H9 (cell line): ENCODE measurements at regions not wholly inside any gene's neighbourhood (a gene's known extent, or its start where the extent isn't known, plus 50 kb on each side); places are given as distances from the start of the nearest gene placed in this dataset.

Source experiments
- DNase-seq: peaks from one replicate; pipeline ENCODE4 v3.0.0-alpha.2; 2017
- H2AFZ ChIP-seq: one replicate; pipeline ENCODE4 v1.6.1; 2013; ENCODE audit warnings: mild to moderate bottlenecking, low read length, control low read depth, moderate library complexity
- H2AK5ac ChIP-seq: 2 replicates; pipeline ENCODE4 v1.6.1; 2013; ENCODE audit warnings: low read length, control low read depth, mixed read lengths; ENCODE audit not compliant: insufficient read length
- H2BK120ac ChIP-seq: one replicate; pipeline ENCODE4 v1.6.1; 2013; ENCODE audit warnings: low read depth, mild to moderate bottlenecking, low read length, control low read depth, inconsistent platforms; ENCODE audit not compliant: poor library complexity, severe bottlenecking
- H2BK12ac ChIP-seq: 2 replicates; pipeline ENCODE4 v1.6.1; 2013; ENCODE audit warnings: low read length, control low read depth, mixed read lengths, low read depth; ENCODE audit not compliant: insufficient read length
- H2BK15ac ChIP-seq: 2 replicates; pipeline ENCODE4 v1.6.1; 2013; ENCODE audit warnings: low read depth, low read length, control low read depth
- H2BK20ac ChIP-seq: one replicate; pipeline ENCODE4 v1.6.1; 2013; ENCODE audit warnings: low read depth, mild to moderate bottlenecking, low read length, control low read depth, inconsistent platforms; ENCODE audit not compliant: poor library complexity, severe bottlenecking
- H2BK5ac ChIP-seq: 2 replicates; pipeline ENCODE4 v1.6.1; 2013; ENCODE audit warnings: low read length, control low read depth, mixed read lengths; ENCODE audit not compliant: insufficient read length
- H3K14ac ChIP-seq: 2 replicates; pipeline ENCODE4 v1.6.1; 2013; ENCODE audit warnings: low read length, control low read depth; ENCODE audit not compliant: insufficient read depth
- H3K18ac ChIP-seq: 2 replicates; pipeline ENCODE4 v1.6.1; 2013; ENCODE audit warnings: low read depth, mild to moderate bottlenecking, mixed read lengths, low read length, control low read depth; ENCODE audit not compliant: insufficient read length
- H3K23ac ChIP-seq: 2 replicates; pipeline ENCODE4 v1.6.1; 2013; ENCODE audit warnings: low read length, control low read depth, mixed read lengths, low read depth; ENCODE audit not compliant: insufficient read length
- H3K23me2 ChIP-seq: 2 replicates; pipeline ENCODE4 v1.6.1; 2013; ENCODE audit warnings: low read depth, mild to moderate bottlenecking, mixed read lengths, low read length, control low read depth; ENCODE audit not compliant: insufficient read length, poor library complexity, severe bottlenecking
- H3K27ac ChIP-seq: 2 replicates; pipeline ENCODE4 v1.5.1; 2013; ENCODE audit warnings: low read length, control low read depth, mixed read lengths, low read depth; ENCODE audit not compliant: insufficient read length
- H3K27me3 ChIP-seq: 2 replicates; pipeline ENCODE4 v1.6.1; 2013; ENCODE audit warnings: low read length, control low read depth, inconsistent platforms; ENCODE audit not compliant: insufficient read depth
- H3K4ac ChIP-seq: 2 replicates; pipeline ENCODE4 v1.6.1; 2013; ENCODE audit warnings: low read depth, mild to moderate bottlenecking, control low read depth, inconsistent platforms, low read length, moderate library complexity
- H3K4me1 ChIP-seq: 2 replicates; pipeline ENCODE4 v1.6.1; 2013; ENCODE audit warnings: low read length, control low read depth, inconsistent platforms; ENCODE audit not compliant: insufficient read depth
- H3K4me2 ChIP-seq: 2 replicates; pipeline ENCODE4 v1.6.1; 2013; ENCODE audit warnings: low read length, control low read depth, mixed read lengths; ENCODE audit not compliant: insufficient read length, insufficient read depth
- H3K56ac ChIP-seq: 2 replicates; pipeline ENCODE4 v1.6.1; 2013; ENCODE audit warnings: low read depth, mild to moderate bottlenecking, mixed read lengths, low read length, control low read depth; ENCODE audit not compliant: insufficient read length
- H3K79me1 ChIP-seq: 2 replicates; pipeline ENCODE4 v1.6.1; 2013; ENCODE audit warnings: low read depth, mild to moderate bottlenecking, moderate library complexity, low read length, control low read depth, inconsistent platforms; ENCODE audit not compliant: insufficient read depth, poor library complexity, severe bottlenecking
- H3K79me2 ChIP-seq: 2 replicates; pipeline ENCODE4 v1.6.1; 2013; ENCODE audit warnings: low read length, control low read depth, inconsistent platforms; ENCODE audit not compliant: insufficient read depth
- H3K9ac ChIP-seq: 2 replicates; pipeline ENCODE4 v1.6.1; 2013; ENCODE audit warnings: low read length, control low read depth, mixed read lengths; ENCODE audit not compliant: insufficient read length; ENCODE audit errors: extremely low read depth
- H3K9me3 ChIP-seq: one replicate; pipeline ENCODE4 v1.6.1; 2013; ENCODE audit warnings: low read depth, low read length, inconsistent platforms; ENCODE audit not compliant: control insufficient read depth
- H3T11ph ChIP-seq: one replicate; pipeline ENCODE4 v1.6.1; 2013; ENCODE audit warnings: mild to moderate bottlenecking, low read length, control low read depth, inconsistent platforms
- H4K20me1 ChIP-seq: one replicate; pipeline ENCODE4 v1.6.1; 2013; ENCODE audit not compliant: control insufficient read depth, insufficient read length, insufficient read depth
- H4K5ac ChIP-seq: 2 replicates; pipeline ENCODE4 v1.6.1; 2013; ENCODE audit warnings: low read depth, mild to moderate bottlenecking, mixed read lengths, low read length, control low read depth; ENCODE audit not compliant: insufficient read length
- H4K8ac ChIP-seq: replicated peaks from 2 replicates; pipeline ENCODE4 v1.6.1; 2013; ENCODE audit warnings: low read length, control low read depth, mixed read lengths, low read depth; ENCODE audit not compliant: insufficient read length
- H4K91ac ChIP-seq: 2 replicates; pipeline ENCODE4 v1.6.1; 2013; ENCODE audit warnings: low read depth, mild to moderate bottlenecking, moderate library complexity, mixed read lengths, low read length, control low read depth; ENCODE audit not compliant: insufficient read length
- H3K27ac Mint-ChIP-seq, 3 experiments: 2 replicates in 2 of 3; 3 replicates in 1 of 3; pipeline ENCODE4 v1.8.0; 2020 to 2021; ENCODE audit warnings: mixed read lengths in 3 of 3, mild to moderate bottlenecking in 1 of 3, moderate library complexity in 1 of 3
- H3K27me3 Mint-ChIP-seq: 2 replicates; pipeline ENCODE4 v1.8.0; 2021; ENCODE audit warnings: low read depth, mild to moderate bottlenecking, moderate library complexity, mixed read lengths
- H3K36me3 Mint-ChIP-seq, 3 experiments: 2 replicates in 2 of 3; 3 replicates in 1 of 3; pipeline ENCODE4 v1.8.0; 2020 to 2021; ENCODE audit warnings: low read depth in 3 of 3, mixed read lengths in 3 of 3; ENCODE audit not compliant: insufficient read depth in 1 of 3
- H3K4me1 Mint-ChIP-seq, 2 experiments: 2 replicates each; pipeline ENCODE4 v1.8.0; 2020; ENCODE audit warnings: mixed read lengths in 2 of 2
- H3K4me3 Mint-ChIP-seq, 2 experiments: 2 replicates in 1 of 2; 3 replicates in 1 of 2; pipeline ENCODE4 v1.8.0; 2020 to 2021; ENCODE audit warnings: mild to moderate bottlenecking in 2 of 2, mixed read lengths in 2 of 2, moderate library complexity in 1 of 2
- H3K9me3 Mint-ChIP-seq, 2 experiments: 2 replicates in 1 of 2; 3 replicates in 1 of 2; pipeline ENCODE4 v1.8.0; 2020; ENCODE audit warnings: mild to moderate bottlenecking in 2 of 2, mixed read lengths in 2 of 2, moderate library complexity in 1 of 2
- whole genome bisulfite sequencing: extraction: QIAGEN DNeasy Blood & Tissue Kit; methylation state at CpG from one replicate; pipeline ENCODE4 v1.1.7; 2013; ENCODE audit warnings: missing lambda C conversion rate, low lambda C conversion rate, mixed read lengths; ENCODE audit not compliant: insufficient read length; ENCODE audit errors: extremely low coverage; 5-methylcytosine and 5-hydroxymethylcytosine counted together
- TF ChIP-seq, protein P1 (sequence below): fragments of 200-600 bp; sonication (generic); conservative IDR thresholded peaks from 3 replicates; pipeline ENCODE4 v1.8.0; 2021; ENCODE audit warnings: antibody characterized with exemption, mild to moderate bottlenecking

- Histone ChIP-seq H3T11ph (no peak overlapping the region), H3K23ac (no peak overlapping the region), H2BK120ac (no peak overlapping the region), H3K56ac (no peak overlapping the region), H2BK20ac (no peak overlapping the region), H3K9me3 (no peaks in the 10 kb centered on the region), H3K4me1 (no peaks in the 10 kb centered on the region), H2BK12ac (no peak overlapping the region), H3K27me3 (no peaks in the 10 kb centered on the region), H3K79me2 (no peaks in the 10 kb centered on the region), H3K9ac (no peak overlapping the region), H2BK5ac (no peak overlapping the region), H4K5ac (no peak overlapping the region), H4K8ac (no peak overlapping the region), H2BK15ac (no peak overlapping the region), H2AK5ac (no peak overlapping the region), H3K79me1 (no peaks in the 10 kb centered on the region), H3K23me2 (no peaks in the 10 kb centered on the region), H4K20me1 (no peaks in the 10 kb centered on the region), H3K18ac (no peak overlapping the region), H4K91ac (no peak overlapping the region), H3K4me2 (no peak overlapping the region), H3K14ac (no peak overlapping the region), H2AFZ (no peak overlapping the region), H3K4ac (no peak overlapping the region), H3K27ac (no peak overlapping the region)
- Mint-ChIP-seq H3K36me3 (no peaks in the 10 kb centered on the region), H3K9me3 (no peaks in the 10 kb centered on the region; a peak in 1 of 5 replicates), H3K4me3 (no peak overlapping the region), H3K27me3 (no peaks in the 10 kb centered on the region), H3K4me1 (peaks cover 0 to 4% of the 10 kb centered on the region in 2 experiments; a peak in 1 of 4 replicates), H3K27ac (no peak overlapping the region)
- TF ChIP-seq, protein P1, sequence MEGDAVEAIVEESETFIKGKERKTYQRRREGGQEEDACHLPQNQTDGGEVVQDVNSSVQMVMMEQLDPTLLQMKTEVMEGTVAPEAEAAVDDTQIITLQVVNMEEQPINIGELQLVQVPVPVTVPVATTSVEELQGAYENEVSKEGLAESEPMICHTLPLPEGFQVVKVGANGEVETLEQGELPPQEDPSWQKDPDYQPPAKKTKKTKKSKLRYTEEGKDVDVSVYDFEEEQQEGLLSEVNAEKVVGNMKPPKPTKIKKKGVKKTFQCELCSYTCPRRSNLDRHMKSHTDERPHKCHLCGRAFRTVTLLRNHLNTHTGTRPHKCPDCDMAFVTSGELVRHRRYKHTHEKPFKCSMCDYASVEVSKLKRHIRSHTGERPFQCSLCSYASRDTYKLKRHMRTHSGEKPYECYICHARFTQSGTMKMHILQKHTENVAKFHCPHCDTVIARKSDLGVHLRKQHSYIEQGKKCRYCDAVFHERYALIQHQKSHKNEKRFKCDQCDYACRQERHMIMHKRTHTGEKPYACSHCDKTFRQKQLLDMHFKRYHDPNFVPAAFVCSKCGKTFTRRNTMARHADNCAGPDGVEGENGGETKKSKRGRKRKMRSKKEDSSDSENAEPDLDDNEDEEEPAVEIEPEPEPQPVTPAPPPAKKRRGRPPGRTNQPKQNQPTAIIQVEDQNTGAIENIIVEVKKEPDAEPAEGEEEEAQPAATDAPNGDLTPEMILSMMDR: no peak
- WGBS: no CpG with 5 or more reads among the region's 1 CpG
- no peak for DNase-seq
These were observed 252.1 kb downstream of the TMX3 start for GRCh38 chr18:68462766-68463165.
